OCI-LY1 (cell line): ENCODE measurements at regions not wholly inside any gene's neighbourhood (a gene's known extent, or its start where the extent isn't known, plus 50 kb on each side); places are given as distances from the start of the nearest gene placed in this dataset.

ENCODE experiments used
- CTCF ChIP-seq: fragments of 200-600 bp; sonication (generic), shearing (Covaris generic); IDR thresholded peaks from 2 replicates; pipeline ENCODE4 v1.5.1; 2017; ENCODE audit warnings: mild to moderate bottlenecking, antibody characterized with exemption, low read length, moderate library complexity, mixed read lengths
- EZH2 ChIP-seq: fragments of 200-600 bp; sonication (generic), shearing (Covaris generic); IDR thresholded peaks from 2 replicates; pipeline ENCODE4 v1.8.0; 2017; ENCODE audit warnings: borderline replicate concordance, mixed run types, mild to moderate bottlenecking, antibody characterized with exemption, low read length, moderate library complexity, mixed read lengths

- TF ChIP-seq CTCF = no peak
- TF ChIP-seq EZH2 = no peak
These were observed 172.6 kb upstream of the KLF14 start for GRCh38 chr7:130906575-130906974.
